Neural progenitor cell (in vitro differentiated cells): ENCODE measurements at regions not wholly inside any gene's neighbourhood (a gene's known extent, or its start where the extent isn't known, plus 50 kb on each side); places are given as distances from the start of the nearest gene placed in this dataset.

Source experiments
- DNase-seq: peaks from one replicate; pipeline ENCODE4 v3.0.0-alpha.2; 2016; ENCODE audit warnings: low spot score
- H2AFZ ChIP-seq: fragments of 200-600 bp; sonication (generic); replicated peaks from 2 replicates; pipeline ENCODE4 v1.6.1; 2016; ENCODE audit warnings: antibody characterized with exemption
- H3F3A ChIP-seq: fragments of 200-600 bp; sonication (generic); 2 replicates; pipeline ENCODE4 v1.6.1; 2016; ENCODE audit warnings: antibody characterized with exemption, low read depth
- H3K27ac ChIP-seq: fragments of 200-600 bp; sonication (generic); 2 replicates; pipeline ENCODE4 v1.5.1; 2016; ENCODE audit warnings: mild to moderate bottlenecking
- H3K27me3 ChIP-seq: fragments of 200-600 bp; sonication (generic); 2 replicates; pipeline ENCODE4 v1.6.1; 2016; ENCODE audit warnings: mild to moderate bottlenecking, moderate library complexity
- H3K36me3 ChIP-seq: fragments of 200-600 bp; sonication (generic); 2 replicates; pipeline ENCODE4 v1.5.1; 2016
- H3K4me1 ChIP-seq: fragments of 200-600 bp; sonication (generic); 2 replicates; pipeline ENCODE4 v1.6.1; 2016; ENCODE audit warnings: mixed run types
- H3K4me2 ChIP-seq: fragments of 200-600 bp; sonication (generic); 2 replicates; pipeline ENCODE4 v1.6.1; 2016
- H3K4me3 ChIP-seq: fragments of 200-600 bp; sonication (generic); 2 replicates; pipeline ENCODE4 v1.5.1; 2016
- H3K79me2 ChIP-seq: fragments of 200-600 bp; sonication (generic); 2 replicates; pipeline ENCODE4 v1.6.1; 2016; ENCODE audit warnings: low read depth
- H3K9ac ChIP-seq: fragments of 200-600 bp; sonication (generic); 2 replicates; pipeline ENCODE4 v1.6.1; 2016
- H3K9me3 ChIP-seq: fragments of 200-600 bp; sonication (generic); 2 replicates; pipeline ENCODE4 v1.5.1; 2016; ENCODE audit warnings: low read depth
- H4K20me1 ChIP-seq: fragments of 200-600 bp; sonication (generic); 2 replicates; pipeline ENCODE4 v1.6.1; 2016; ENCODE audit warnings: low read depth
- H3K27ac Mint-ChIP-seq: 3 replicates; pipeline ENCODE4 v1.8.0; 2021; ENCODE audit warnings: mixed read lengths
- H3K27me3 Mint-ChIP-seq: 2 replicates; pipeline ENCODE4 v1.8.0; 2022; ENCODE audit warnings: low read depth, mild to moderate bottlenecking, inconsistent platforms, moderate library complexity, mixed read lengths; ENCODE audit not compliant: insufficient read depth
- H3K36me3 Mint-ChIP-seq: 3 replicates; pipeline ENCODE4 v1.8.0; 2021; ENCODE audit warnings: mixed read lengths
- H3K4me1 Mint-ChIP-seq: 3 replicates; pipeline ENCODE4 v1.8.0; 2021; ENCODE audit warnings: mixed read lengths
- H3K4me3 Mint-ChIP-seq: 3 replicates; pipeline ENCODE4 v1.8.0; 2021; ENCODE audit warnings: mild to moderate bottlenecking, moderate library complexity, mixed read lengths
- H3K9me3 Mint-ChIP-seq: 3 replicates; pipeline ENCODE4 v1.8.0; 2020; ENCODE audit warnings: mixed read lengths
- EZH2 ChIP-seq: fragments of 200-600 bp; sonication (generic); IDR thresholded peaks from 2 replicates; pipeline ENCODE4 v1.6.1; 2017; ENCODE audit warnings: antibody characterized with exemption, mild to moderate bottlenecking, moderate library complexity
- EZH2phosphoT487 ChIP-seq: fragments of 200-600 bp; sonication (generic); IDR thresholded peaks from 2 replicates; pipeline ENCODE4 v1.6.1; 2017; ENCODE audit warnings: antibody characterized with exemption
- TF ChIP-seq, protein P1 (sequence below): fragments of 200-600 bp; sonication (generic); IDR thresholded peaks from 2 replicates; pipeline ENCODE4 v1.5.1; 2017; ENCODE audit warnings: antibody characterized with exemption, mild to moderate bottlenecking

DNA sequence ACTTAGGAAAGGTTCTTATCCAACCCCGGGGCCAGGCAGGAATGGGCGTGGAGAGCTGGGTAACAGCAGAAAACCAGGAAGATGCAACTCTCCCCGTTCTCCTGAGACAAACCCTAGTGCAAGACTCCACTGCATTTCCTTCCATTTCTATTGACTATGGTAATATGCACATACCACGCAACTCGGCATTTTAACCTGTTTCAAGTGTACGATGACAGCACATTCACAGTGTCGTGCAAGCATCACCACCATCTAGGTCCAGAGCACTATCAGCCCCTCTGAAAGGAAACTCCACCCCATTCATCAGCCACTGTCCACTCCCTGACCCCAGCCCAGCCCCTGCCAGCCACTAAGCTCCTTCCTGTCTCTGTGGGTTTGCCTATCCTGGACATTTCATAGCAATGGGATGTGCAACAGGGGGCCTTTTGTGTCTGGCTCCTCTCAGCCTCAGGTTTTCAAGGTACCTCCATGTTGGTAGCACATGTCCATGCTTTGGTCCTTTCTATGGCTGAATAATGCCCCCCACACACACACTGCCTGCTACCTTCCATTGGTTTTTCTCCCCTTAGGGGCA is 441.9 kb downstream of the SOX9 start:
- Histone ChIP-seq H3K4me1 (no peaks in the 10 kb centered on the region), H3F3A (no peaks in the 10 kb centered on the region), H2AFZ (no peak overlapping the region), H3K4me2 (no peak overlapping the region), H3K27ac (no peak overlapping the region), H3K27me3 (no peaks in the 10 kb centered on the region), H3K9ac (no peak overlapping the region), H3K79me2 (no peaks in the 10 kb centered on the region), H4K20me1 (no peaks in the 10 kb centered on the region), H3K36me3 (no peaks in the 10 kb centered on the region), H3K4me3 (no peak overlapping the region), H3K9me3 (no peaks in the 10 kb centered on the region)
- Mint-ChIP-seq H3K4me1 (peaks cover 16% of the 10 kb centered on the region), H3K27me3 (peaks cover 10% of the 10 kb centered on the region), H3K9me3 (no peaks in the 10 kb centered on the region), H3K4me3 (no peak overlapping the region), H3K36me3 (no peaks in the 10 kb centered on the region), H3K27ac (no peak overlapping the region)
- no peak for DNase-seq
- no peak for TF ChIP-seq EZH2phosphoT487
- TF ChIP-seq, protein P1, sequence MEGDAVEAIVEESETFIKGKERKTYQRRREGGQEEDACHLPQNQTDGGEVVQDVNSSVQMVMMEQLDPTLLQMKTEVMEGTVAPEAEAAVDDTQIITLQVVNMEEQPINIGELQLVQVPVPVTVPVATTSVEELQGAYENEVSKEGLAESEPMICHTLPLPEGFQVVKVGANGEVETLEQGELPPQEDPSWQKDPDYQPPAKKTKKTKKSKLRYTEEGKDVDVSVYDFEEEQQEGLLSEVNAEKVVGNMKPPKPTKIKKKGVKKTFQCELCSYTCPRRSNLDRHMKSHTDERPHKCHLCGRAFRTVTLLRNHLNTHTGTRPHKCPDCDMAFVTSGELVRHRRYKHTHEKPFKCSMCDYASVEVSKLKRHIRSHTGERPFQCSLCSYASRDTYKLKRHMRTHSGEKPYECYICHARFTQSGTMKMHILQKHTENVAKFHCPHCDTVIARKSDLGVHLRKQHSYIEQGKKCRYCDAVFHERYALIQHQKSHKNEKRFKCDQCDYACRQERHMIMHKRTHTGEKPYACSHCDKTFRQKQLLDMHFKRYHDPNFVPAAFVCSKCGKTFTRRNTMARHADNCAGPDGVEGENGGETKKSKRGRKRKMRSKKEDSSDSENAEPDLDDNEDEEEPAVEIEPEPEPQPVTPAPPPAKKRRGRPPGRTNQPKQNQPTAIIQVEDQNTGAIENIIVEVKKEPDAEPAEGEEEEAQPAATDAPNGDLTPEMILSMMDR: no peak
- TF ChIP-seq EZH2: no peak

DNA sequence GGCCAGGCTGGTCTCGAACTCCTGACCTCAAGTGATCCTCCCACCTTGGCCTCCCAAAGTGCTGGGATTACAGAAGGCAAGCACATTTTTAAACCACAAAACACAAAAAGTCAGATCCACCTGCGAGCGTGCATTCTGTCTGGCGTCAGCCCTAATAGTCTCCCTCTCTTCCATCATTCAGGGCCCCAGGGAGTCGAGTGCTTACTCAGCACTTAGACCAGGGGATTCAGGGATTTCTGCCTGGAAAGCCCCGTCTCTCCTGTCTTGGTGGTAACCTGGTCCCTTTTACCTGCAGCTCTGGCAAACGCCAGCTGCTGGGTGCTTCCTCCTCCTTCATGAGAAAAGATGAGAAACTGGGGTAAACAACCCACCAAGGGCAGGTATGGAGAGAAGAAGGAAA is 443.1 kb downstream of the SOX9 start:
- Histone ChIP-seq H3K4me1 (no peaks in the 10 kb centered on the region), H2AFZ (no peak overlapping the region), H3K4me3 (no peak overlapping the region), H3K4me2 (no peak overlapping the region), H3K9ac (no peak overlapping the region), H3K36me3 (no peaks in the 10 kb centered on the region), H4K20me1 (no peaks in the 10 kb centered on the region), H3K9me3 (no peaks in the 10 kb centered on the region), H3F3A (no peaks in the 10 kb centered on the region), H3K27ac (no peak overlapping the region), H3K27me3 (no peaks in the 10 kb centered on the region), H3K79me2 (no peaks in the 10 kb centered on the region)
- Mint-ChIP-seq H3K4me1 (peaks cover 23% of the 10 kb centered on the region), H3K36me3 (no peaks in the 10 kb centered on the region), H3K4me3 (no peak overlapping the region), H3K27me3 (peaks cover 10% of the 10 kb centered on the region), H3K9me3 (no peaks in the 10 kb centered on the region), H3K27ac (no peak overlapping the region)
- no peak for DNase-seq
- TF ChIP-seq EZH2phosphoT487: no peak
- TF ChIP-seq, protein P1: no peak
- no peak for TF ChIP-seq EZH2

- no peak overlapping the region for H3K4me3 Mint-ChIP-seq
Observed at GRCh38 chr17:72565006-72565405, 444.2 kb downstream of the SOX9 start.

More at GRCh38 chr17:72565006-72565405, 444.2 kb downstream of the SOX9 start:
- Histone ChIP-seq H3F3A (no peaks in the 10 kb centered on the region), H4K20me1 (no peaks in the 10 kb centered on the region), H3K4me2 (no peak overlapping the region), H3K27me3 (no peaks in the 10 kb centered on the region), H3K79me2 (no peaks in the 10 kb centered on the region), H3K36me3 (no peaks in the 10 kb centered on the region), H3K4me3 (no peak overlapping the region), H3K4me1 (no peaks in the 10 kb centered on the region), H2AFZ (no peak overlapping the region), H3K9ac (no peak overlapping the region), H3K9me3 (no peaks in the 10 kb centered on the region), H3K27ac (no peak overlapping the region)
- no peak overlapping the region for H3K27ac Mint-ChIP-seq
- H3K4me1 Mint-ChIP-seq: peaks cover 26% of the 10 kb centered on the region
- DNase-seq: no peak
- no peaks in the 10 kb centered on the region for H3K9me3 Mint-ChIP-seq
- H3K27me3 Mint-ChIP-seq: peaks cover 10% of the 10 kb centered on the region
- no peaks in the 10 kb centered on the region for H3K36me3 Mint-ChIP-seq
- TF ChIP-seq EZH2: no peak
- TF ChIP-seq, protein P1: no peak
